WTC11 (cell line): ENCODE measurements at regions not wholly inside any gene's neighbourhood (a gene's known extent, or its start where the extent isn't known, plus 50 kb on each side); places are given as distances from the start of the nearest gene placed in this dataset.

Experiments used
- ATAC-seq: fragments of 200-7000 bp; cut with Tn5 transposase; 2 replicates; pipeline ENCODE4 v1.10.0; 2021; ENCODE audit warnings: mild to moderate bottlenecking, moderate library complexity
- CTCF ChIA-PET: fragments of 300-600 bp; sonication (Branson Sonifier 250); formaldehyde crosslinking; loops from one replicate; lab custom pipeline; 2021; ENCODE audit warnings: antibody characterized with exemption; lab: Charles Lee
- POLR2A ChIA-PET: fragments of 350-600 bp; sonication (Branson Sonifier 250); formaldehyde crosslinking; loops from one replicate; lab custom pipeline; 2021; ENCODE audit warnings: antibody characterized with exemption; lab: Charles Lee
- DNase-seq: peaks from one replicate; pipeline ENCODE4 v3.0.0; 2021; ENCODE audit warnings: low spot score
- H3K27ac Mint-ChIP-seq: 2 replicates; pipeline ENCODE4 v1.8.0; 2021; ENCODE audit warnings: mixed read lengths
- H3K27me3 Mint-ChIP-seq: 2 replicates; pipeline ENCODE4 v1.8.0; 2021; ENCODE audit warnings: low read depth, mild to moderate bottlenecking, moderate library complexity, mixed read lengths
- H3K36me3 Mint-ChIP-seq: 2 replicates; pipeline ENCODE4 v1.8.0; 2021; ENCODE audit warnings: mixed read lengths
- H3K4me1 Mint-ChIP-seq: 2 replicates; pipeline ENCODE4 v1.8.0; 2022; ENCODE audit warnings: mixed read lengths
- H3K4me3 Mint-ChIP-seq: 2 replicates; pipeline ENCODE4 v1.8.0; 2021; ENCODE audit warnings: mild to moderate bottlenecking, moderate library complexity, mixed read lengths
- H3K9me3 Mint-ChIP-seq: 2 replicates; pipeline ENCODE4 v1.8.0; 2021; ENCODE audit warnings: mixed read lengths
- ARID4B ChIP-seq: sonication (generic); formaldehyde crosslinking; IDR thresholded peaks from 2 replicates; pipeline ENCODE4 v1.8.0; 2023; ENCODE audit warnings: missing genetic modification reagents, mild to moderate bottlenecking, borderline replicate concordance
- CDX4 ChIP-seq: fragments of 250-450 bp; sonication (Bioruptor Pico); IDR thresholded peaks from 2 replicates; pipeline ENCODE4 v1.9.0; 2021; ENCODE audit warnings: moderate library complexity, mild to moderate bottlenecking, inconsistent platforms, borderline replicate concordance
- CREB1 ChIP-seq: sonication (generic); formaldehyde crosslinking; IDR thresholded peaks from 2 replicates; pipeline ENCODE4 v1.8.0; 2023; ENCODE audit warnings: mild to moderate bottlenecking, missing genetic modification reagents
- E2F5 ChIP-seq: sonication (generic); formaldehyde crosslinking; IDR thresholded peaks from 2 replicates; pipeline ENCODE4 v1.8.1; 2022; ENCODE audit warnings: mild to moderate bottlenecking, moderate library complexity, missing genetic modification reagents
- FOXP4 ChIP-seq: sonication (generic); formaldehyde crosslinking; IDR thresholded peaks from 2 replicates; pipeline ENCODE4 v1.8.0; 2022; ENCODE audit warnings: mild to moderate bottlenecking, missing genetic modification reagents
- GRHL2 ChIP-seq: fragments of 250-450 bp; sonication (Bioruptor Pico); IDR thresholded peaks from 2 replicates; pipeline ENCODE4 v1.8.0; 2022; ENCODE audit warnings: mild to moderate bottlenecking, moderate library complexity; ENCODE audit not compliant: insufficient replicate concordance, severe bottlenecking
- IRF1 ChIP-seq: sonication (generic); formaldehyde crosslinking; IDR thresholded peaks from 2 replicates; pipeline ENCODE4 v1.8.0; 2023; ENCODE audit warnings: missing genetic modification reagents
- JAZF1 ChIP-seq: fragments of 250-450 bp; sonication (Bioruptor Pico); IDR thresholded peaks from 2 replicates; pipeline ENCODE4 v1.9.0; 2021; ENCODE audit warnings: moderate library complexity, mild to moderate bottlenecking, inconsistent platforms
- MXD4 ChIP-seq: fragments of 250-450 bp; sonication (Bioruptor Pico); IDR thresholded peaks from 2 replicates; pipeline ENCODE4 v1.8.0; 2021; ENCODE audit warnings: mild to moderate bottlenecking, moderate library complexity, borderline replicate concordance
- MYBL2 ChIP-seq: sonication (generic); formaldehyde crosslinking; IDR thresholded peaks from 2 replicates; pipeline ENCODE4 v1.8.1; 2023; ENCODE audit warnings: mild to moderate bottlenecking, moderate library complexity, missing genetic modification reagents
- NFATC4 ChIP-seq: fragments of 250-450 bp; sonication (Bioruptor Pico); IDR thresholded peaks from 2 replicates; pipeline ENCODE4 v1.9.0; 2021; ENCODE audit warnings: mild to moderate bottlenecking
- NR3C1 ChIP-seq: sonication (generic); formaldehyde crosslinking; conservative IDR thresholded peaks from 2 replicates; pipeline ENCODE4 v1.8.1; 2023; ENCODE audit warnings: low read depth, mild to moderate bottlenecking, missing genetic modification reagents
- OVOL2 ChIP-seq: fragments of 250-450 bp; sonication (Bioruptor Pico); IDR thresholded peaks from 2 replicates; pipeline ENCODE4 v1.9.0; 2021; ENCODE audit warnings: mild to moderate bottlenecking, borderline replicate concordance
- PREB ChIP-seq: sonication (generic); formaldehyde crosslinking; IDR thresholded peaks from 2 replicates; pipeline ENCODE4 v1.8.1; 2022; ENCODE audit warnings: mild to moderate bottlenecking, missing genetic modification reagents, moderate library complexity, borderline replicate concordance
- RELA ChIP-seq: sonication (generic); formaldehyde crosslinking; IDR thresholded peaks from 2 replicates; pipeline ENCODE4 v1.8.1; 2022; ENCODE audit warnings: missing genetic modification reagents, mild to moderate bottlenecking, borderline replicate concordance
- SP1 ChIP-seq: sonication (generic); formaldehyde crosslinking; conservative IDR thresholded peaks from 2 replicates; pipeline ENCODE4 v1.8.1; 2022; ENCODE audit warnings: missing genetic modification reagents
- TCF7 ChIP-seq: sonication (generic); formaldehyde crosslinking; IDR thresholded peaks from 2 replicates; pipeline ENCODE4 v1.8.0; 2022; ENCODE audit warnings: mild to moderate bottlenecking, low read depth, missing genetic modification reagents, moderate library complexity
- TEAD4 ChIP-seq: sonication (generic); formaldehyde crosslinking; IDR thresholded peaks from 2 replicates; pipeline ENCODE4 v1.8.0; 2022; ENCODE audit warnings: mild to moderate bottlenecking, missing genetic modification reagents
- ZNF219 ChIP-seq: sonication (generic); formaldehyde crosslinking; IDR thresholded peaks from 2 replicates; pipeline ENCODE4 v1.8.0; 2023; ENCODE audit warnings: missing genetic modification reagents, mild to moderate bottlenecking, borderline replicate concordance
- ZNF263 ChIP-seq: sonication (generic); formaldehyde crosslinking; IDR thresholded peaks from 2 replicates; pipeline ENCODE4 v1.8.1; 2022; ENCODE audit warnings: low read depth, mild to moderate bottlenecking, moderate library complexity, missing genetic modification reagents
- ZNF416 ChIP-seq: fragments of 250-450 bp; sonication (Bioruptor Pico); IDR thresholded peaks from 2 replicates; pipeline ENCODE4 v1.9.0; 2021; ENCODE audit warnings: mild to moderate bottlenecking, inconsistent platforms
- ZNF671 ChIP-seq: fragments of 250-450 bp; sonication (Bioruptor Pico); IDR thresholded peaks from 2 replicates; pipeline ENCODE4 v1.8.0; 2021; ENCODE audit warnings: mild to moderate bottlenecking
- TF ChIP-seq, protein P1 (sequence below): sonication (generic); formaldehyde crosslinking; IDR thresholded peaks from 2 replicates; pipeline ENCODE4 v1.8.1; 2023; ENCODE audit warnings: mild to moderate bottlenecking, missing genetic modification reagents, moderate library complexity
- TF ChIP-seq, protein P2 (sequence below): fragments of 250-450 bp; sonication (Bioruptor Pico); IDR thresholded peaks from 2 replicates; pipeline ENCODE4 v1.9.0; 2021; ENCODE audit warnings: mild to moderate bottlenecking

DNA sequence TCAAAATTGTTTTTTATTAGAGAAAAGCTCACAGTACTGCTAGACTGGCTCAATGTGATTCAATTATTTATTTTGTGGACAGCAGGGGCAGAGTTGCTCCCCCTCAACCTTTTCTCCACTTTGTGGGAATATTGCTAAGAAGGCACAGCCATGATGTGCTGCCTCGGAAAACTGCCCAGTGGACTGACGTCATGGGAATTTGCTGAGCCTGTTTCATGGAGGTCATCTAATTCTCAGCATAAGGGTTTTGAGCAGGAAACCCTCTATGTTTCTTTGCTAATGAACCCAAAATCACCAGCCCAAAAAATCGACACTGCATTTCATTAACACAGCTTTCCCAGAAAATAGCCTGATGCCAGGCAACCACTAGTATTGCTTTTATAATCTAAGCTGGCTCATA lies 228.8 kb upstream of the FAM3C start:
- ATAC-seq (no peak), DNase-seq (no peak)
- Mint-ChIP-seq H3K9me3 (no peaks in the 10 kb centered on the region), H3K27ac (no peak overlapping the region), H3K27me3 (no peaks in the 10 kb centered on the region), H3K4me3 (no peak overlapping the region), H3K4me1 (peaks cover 19% of the 10 kb centered on the region), H3K36me3 (no peaks in the 10 kb centered on the region)
- CTCF ChIA-PET: interaction anchor here (4.4 kb wide), 1 partner anchor 369 kb away, joined by 23 read pairs; no protein-coding TSS in a partner anchor
- TF ChIP-seq ZNF416 (no peak), IRF1 (CRISPR knock-in tag) (no peak), JAZF1 (CRISPR knock-in tag) (no peak), MYBL2 (no peak), CDX4 (no peak), NR3C1 (CRISPR knock-in tag) (no peak), TCF7 (no peak), CREB1 (CRISPR knock-in tag) (no peak), MXD4 (CRISPR knock-in tag) (no peak), TEAD4 (CRISPR knock-in tag) (no peak), RELA (CRISPR knock-in tag) (no peak), FOXP4 (CRISPR knock-in tag) (no peak), ZNF219 (no peak)
- TF ChIP-seq, protein P1, sequence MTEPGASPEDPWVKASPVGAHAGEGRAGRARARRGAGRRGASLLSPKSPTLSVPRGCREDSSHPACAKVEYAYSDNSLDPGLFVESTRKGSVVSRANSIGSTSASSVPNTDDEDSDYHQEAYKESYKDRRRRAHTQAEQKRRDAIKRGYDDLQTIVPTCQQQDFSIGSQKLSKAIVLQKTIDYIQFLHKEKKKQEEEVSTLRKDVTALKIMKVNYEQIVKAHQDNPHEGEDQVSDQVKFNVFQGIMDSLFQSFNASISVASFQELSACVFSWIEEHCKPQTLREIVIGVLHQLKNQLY: no peak
- TF ChIP-seq, protein P2, sequence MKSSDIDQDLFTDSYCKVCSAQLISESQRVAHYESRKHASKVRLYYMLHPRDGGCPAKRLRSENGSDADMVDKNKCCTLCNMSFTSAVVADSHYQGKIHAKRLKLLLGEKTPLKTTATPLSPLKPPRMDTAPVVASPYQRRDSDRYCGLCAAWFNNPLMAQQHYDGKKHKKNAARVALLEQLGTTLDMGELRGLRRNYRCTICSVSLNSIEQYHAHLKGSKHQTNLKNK (CRISPR knock-in tag): no peak
- POLR2A ChIA-PET: no interaction called here

DNA sequence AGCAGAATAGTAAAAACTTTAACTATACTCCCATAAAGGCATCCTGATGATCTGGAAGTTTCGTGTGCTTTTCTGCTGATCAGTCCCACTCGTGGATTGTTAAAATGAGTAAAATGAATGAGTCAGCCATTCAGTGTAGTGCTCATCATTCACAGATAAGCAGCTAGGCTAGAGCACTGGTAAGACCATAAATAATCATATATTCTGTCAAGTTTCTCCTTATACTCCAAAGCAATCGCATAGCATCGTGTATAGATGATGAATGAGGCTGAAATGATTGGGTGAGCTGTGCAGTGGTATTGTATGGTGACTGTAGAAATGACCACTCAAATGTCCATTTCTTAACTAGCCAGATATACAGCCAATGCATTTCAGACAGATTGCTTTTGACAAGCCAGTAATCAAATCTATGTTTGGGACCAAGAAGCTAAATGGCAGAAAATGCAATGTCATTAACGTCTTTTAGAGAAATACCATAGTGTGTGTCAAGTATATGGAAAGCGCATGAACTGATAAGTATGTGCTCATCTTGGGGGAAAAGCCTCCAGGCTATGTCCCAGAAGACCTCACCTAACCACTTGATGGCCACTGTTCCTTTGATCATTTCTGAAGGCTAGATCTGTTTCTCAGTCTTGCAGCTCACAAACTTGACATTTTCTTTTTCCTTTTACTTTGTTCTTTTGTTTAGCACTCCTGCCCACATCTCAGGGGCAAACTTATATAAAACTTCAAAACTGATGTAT lies 227.2 kb upstream of the FAM3C start:
- no peak overlapping the region for H3K4me3 Mint-ChIP-seq
- no peaks in the 10 kb centered on the region for H3K9me3 Mint-ChIP-seq
- DNase-seq (no peak), ATAC-seq (no peak)
- H3K36me3 Mint-ChIP-seq: no peaks in the 10 kb centered on the region
- no peaks in the 10 kb centered on the region for H3K27me3 Mint-ChIP-seq
- no peak overlapping the region for H3K27ac Mint-ChIP-seq
- ChIA-PET POLR2A (interaction anchor here (0.6 kb wide), 1 partner anchor 252 kb away, joined by 3 read pairs; no protein-coding TSS in a partner anchor), CTCF (interaction anchor here (4.4 kb wide), 1 partner anchor 371 kb away, joined by 23 read pairs; no protein-coding TSS in a partner anchor)
- H3K4me1 Mint-ChIP-seq: peaks cover 20% of the 10 kb centered on the region
- TF ChIP-seq IRF1 (CRISPR knock-in tag) (no peak), NFATC4 (CRISPR knock-in tag) (no peak), PREB (CRISPR knock-in tag) (no peak), E2F5 (CRISPR knock-in tag) (no peak), GRHL2 (no peak), ARID4B (CRISPR knock-in tag) (no peak), ZNF263 (CRISPR knock-in tag) (no peak), ZNF671 (CRISPR knock-in tag) (no peak), SP1 (CRISPR knock-in tag) (no peak), OVOL2 (CRISPR knock-in tag) (no peak)
